NCI-H128 (cell line): ENCODE measurements at regions not wholly inside any gene's neighbourhood (a gene's known extent, or its start where the extent isn't known, plus 50 kb on each side); places are given as distances from the start of the nearest gene placed in this dataset.
"Not testable (repeated sequence)": the region's sequence is repeated elsewhere in the genome, so short reads cannot be mapped to it uniquely, and the experiment has no call there.

ENCODE experiments used
- DNase-seq: peaks from one replicate; lab custom pipeline; 2025; ENCODE audit not compliant: unreplicated experiment; lab: John Stamatoyannopoulos, UW

- DNase-seq, result no peak
Measured at GRCh38 chr12:58009405-58010195, 68.2 kb downstream of the ATP23 start.

- DNase-seq, result no peak
Measured at GRCh38 chr12:58011676-58012075, 70.3 kb downstream of the ATP23 start.

GRCh38 chr12:58022379-58023020, 81.1 kb downstream of the ATP23 start:
- not testable (repeated sequence) for DNase-seq

GRCh38 chr12:58025431-58025830, 84.1 kb downstream of the ATP23 start:
- no peak for DNase-seq

GRCh38 chr12:58026426-58026825, 85.1 kb downstream of the ATP23 start:
- DNase-seq, result no peak

- no peak for DNase-seq
Measured at GRCh38 chr12:58026897-58027891, 85.8 kb downstream of the ATP23 start.

- no peak for DNase-seq
Measured at GRCh38 chr12:58028294-58028693, 86.9 kb downstream of the ATP23 start.

GRCh38 chr12:58029260-58029659, 87.9 kb downstream of the ATP23 start:
- no peak for DNase-seq

GRCh38 chr12:58030566-58031279, 89.4 kb downstream of the ATP23 start:
- DNase-seq, result no peak

- DNase-seq, result no peak
Measured at GRCh38 chr12:58032156-58032555, 90.8 kb downstream of the ATP23 start.

- DNase-seq, result no peak
Measured at GRCh38 chr12:58033831-58034230, 92.5 kb downstream of the ATP23 start.

GRCh38 chr12:58034311-58034710, 92.9 kb downstream of the ATP23 start:
- DNase-seq, result no peak

- no peak for DNase-seq
Measured at GRCh38 chr12:58034712-58035111, 93.3 kb downstream of the ATP23 start.

GRCh38 chr12:58041441-58041840, 100.1 kb downstream of the ATP23 start:
- DNase-seq, result no peak

GRCh38 chr12:58044966-58045365, 103.6 kb downstream of the ATP23 start:
- no peak for DNase-seq

- DNase-seq, result no peak
Measured at GRCh38 chr12:58046271-58046670, 104.9 kb downstream of the ATP23 start.

- no peak for DNase-seq
Measured at GRCh38 chr12:58051378-58051777, 110.0 kb downstream of the ATP23 start.

- no peak for DNase-seq
Measured at GRCh38 chr12:58064666-58065065, 123.3 kb downstream of the ATP23 start.

- DNase-seq, result no peak
Measured at GRCh38 chr12:58066296-58066695, 124.9 kb downstream of the ATP23 start.

GRCh38 chr12:58067610-58068387, 126.4 kb downstream of the ATP23 start:
- no peak for DNase-seq
